ENCODE measurements at regions not wholly inside any gene's neighbourhood (a gene's known extent, or its start where the extent isn't known, plus 50 kb on each side); places are given as distances from the start of the nearest gene placed in this dataset.

DNA sequence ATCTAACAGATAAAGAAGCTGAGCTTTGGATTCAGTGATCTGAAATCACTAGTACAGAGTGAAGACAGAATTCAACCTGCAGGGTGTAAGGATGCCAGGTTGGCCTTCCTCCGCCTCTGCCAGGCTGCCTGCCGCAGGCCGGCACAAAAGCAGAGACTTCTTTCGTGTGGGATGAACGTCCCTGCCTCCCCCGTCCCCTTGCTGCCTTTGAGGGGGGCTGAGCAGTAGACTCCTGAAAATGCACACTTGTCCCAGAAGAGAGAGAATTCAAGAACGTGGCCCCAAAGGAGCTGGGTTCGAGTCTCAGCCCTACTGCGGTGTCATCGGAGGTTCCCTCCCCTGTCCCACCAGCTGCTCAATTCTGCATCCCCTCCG lies 154.3 kb downstream of the BCL11B start:
- Histone ChIP-seq H3K4me3 (no peak overlapping the region), H3K27ac (no peak overlapping the region), H3K4me1 (peaks cover 0 to 5% (median 0%) of the 10 kb centered on the region in 3 donors), H3K36me3 (no peaks in the 10 kb centered on the region), H3K9me3 (peaks cover 0 to 16% (median 0%) of the 10 kb centered on the region in 3 donors), H3K27me3 (peaks cover 62% of the 10 kb centered on the region)
- ATAC-seq, result no peak
- TF ChIP-seq POLR2A (IDR thresholded peaks at IDR 0.05) (no peak), EP300 (IDR thresholded peaks at IDR 0.05) (no peak), POLR2AphosphoS5 (IDR thresholded peaks at IDR 0.05) (no peak)
- TF ChIP-seq, protein P1, sequence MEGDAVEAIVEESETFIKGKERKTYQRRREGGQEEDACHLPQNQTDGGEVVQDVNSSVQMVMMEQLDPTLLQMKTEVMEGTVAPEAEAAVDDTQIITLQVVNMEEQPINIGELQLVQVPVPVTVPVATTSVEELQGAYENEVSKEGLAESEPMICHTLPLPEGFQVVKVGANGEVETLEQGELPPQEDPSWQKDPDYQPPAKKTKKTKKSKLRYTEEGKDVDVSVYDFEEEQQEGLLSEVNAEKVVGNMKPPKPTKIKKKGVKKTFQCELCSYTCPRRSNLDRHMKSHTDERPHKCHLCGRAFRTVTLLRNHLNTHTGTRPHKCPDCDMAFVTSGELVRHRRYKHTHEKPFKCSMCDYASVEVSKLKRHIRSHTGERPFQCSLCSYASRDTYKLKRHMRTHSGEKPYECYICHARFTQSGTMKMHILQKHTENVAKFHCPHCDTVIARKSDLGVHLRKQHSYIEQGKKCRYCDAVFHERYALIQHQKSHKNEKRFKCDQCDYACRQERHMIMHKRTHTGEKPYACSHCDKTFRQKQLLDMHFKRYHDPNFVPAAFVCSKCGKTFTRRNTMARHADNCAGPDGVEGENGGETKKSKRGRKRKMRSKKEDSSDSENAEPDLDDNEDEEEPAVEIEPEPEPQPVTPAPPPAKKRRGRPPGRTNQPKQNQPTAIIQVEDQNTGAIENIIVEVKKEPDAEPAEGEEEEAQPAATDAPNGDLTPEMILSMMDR (IDR thresholded peaks at IDR 0.05), result no peak
- 60% methylated on average over 2 of the region's 11 CpGs; no CpG with 5 or more reads in 1 of the 2 donors for WGBS, 2 donors (ENCODE audit: low coverage in 1 of 2)

- H3K27me3 ChIP-seq, result peaks cover 64% of the 10 kb centered on the region
- no peak overlapping the region for H3K27ac ChIP-seq
- no peak for ATAC-seq
- peaks cover 0 to 5% (median 0%) of the 10 kb centered on the region in 3 donors for H3K4me1 ChIP-seq
- no peaks in the 10 kb centered on the region for H3K36me3 ChIP-seq
- H3K4me3 ChIP-seq, result no peak overlapping the region
- H3K9me3 ChIP-seq, result peaks cover 0 to 11% (median 0%) of the 10 kb centered on the region in 3 donors
- WGBS, 2 donors (ENCODE audit: low coverage in 1 of 2), result 21% methylated on average over 32 to 33 of the region's 53 CpGs
- TF ChIP-seq POLR2A (IDR thresholded peaks at IDR 0.05), result no peak
- no peak for TF ChIP-seq EP300 (IDR thresholded peaks at IDR 0.05)
- TF ChIP-seq POLR2AphosphoS5 (IDR thresholded peaks at IDR 0.05), result no peak
- TF ChIP-seq, protein P1 (IDR thresholded peaks at IDR 0.05), result no peak
These were observed 153.8 kb downstream of the BCL11B start for GRCh38 chr14:99118046-99118721.

DNA sequence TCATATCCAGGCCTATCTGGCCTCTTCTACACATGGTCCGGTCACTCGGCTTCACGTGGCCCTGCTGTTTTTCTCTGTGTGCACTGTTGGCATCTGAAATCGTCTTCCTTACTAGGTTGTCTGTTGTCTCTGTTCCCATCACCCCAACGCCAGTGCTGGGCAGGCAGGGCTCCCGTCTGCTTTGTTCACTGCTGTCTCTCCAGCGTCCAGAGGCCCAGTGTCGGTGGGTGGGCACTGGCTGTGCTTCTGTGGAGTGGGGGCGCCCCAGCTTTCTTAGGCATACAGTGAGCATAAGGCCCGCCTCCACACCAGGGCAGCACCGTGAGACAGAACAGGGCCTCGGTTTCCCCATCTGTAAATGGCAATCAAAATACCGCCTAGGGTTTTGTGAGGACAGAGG lies 153.1 kb downstream of the BCL11B start:
- Histone ChIP-seq H3K4me3 (no peak overlapping the region), H3K27ac (no peak overlapping the region), H3K27me3 (peaks cover 64% of the 10 kb centered on the region), H3K36me3 (no peaks in the 10 kb centered on the region), H3K9me3 (peaks cover 0 to 11% (median 0%) of the 10 kb centered on the region in 3 donors), H3K4me1 (peaks cover 0 to 5% (median 0%) of the 10 kb centered on the region in 3 donors)
- no peak for TF ChIP-seq POLR2AphosphoS5 (IDR thresholded peaks at IDR 0.05)
- no peak for TF ChIP-seq POLR2A (IDR thresholded peaks at IDR 0.05)
- no peak for TF ChIP-seq EP300 (IDR thresholded peaks at IDR 0.05)
- TF ChIP-seq, protein P1 (IDR thresholded peaks at IDR 0.05), result no peak
- WGBS, 2 donors (ENCODE audit: low coverage in 1 of 2), result 52 to 58% methylated on average over 4 to 9 of the region's 13 CpGs
- ATAC-seq, result no peak

Small RNAs in the stretch of these regions (small RNA-seq; reads per million reads assigned to genes)
- 0 reads per million in 4 donors for gene AL162151.2
- 0 reads per million in 4 donors for gene RN7SL714P
